ENCODE measurements at regions not wholly inside any gene's neighbourhood (a gene's known extent, or its start where the extent isn't known, plus 50 kb on each side); places are given as distances from the start of the nearest gene placed in this dataset.

- DNase-seq (ENCODE audit: extremely low read depth in 1 of 4, low spot score in 3 of 4) (no peak), ATAC-seq (no peak), FAIRE-seq (no peak)
- intact Hi-C loops (cut with micrococcal nuclease) (no loop called here), in situ Hi-C loops (cut with MboI) (no loop called here)
- Histone ChIP-seq H3K4me2 (ENCODE audit: insufficient read depth, low read length) (no peak overlapping the region), H3K4me3 (no peak overlapping the region), H3K9me1 (ENCODE audit: control insufficient read depth, insufficient read depth, low read length) (no peaks in the 10 kb centered on the region), H3K79me2 (ENCODE audit: control insufficient read depth, insufficient read depth, low read length) (no peaks in the 10 kb centered on the region), H3K4me1 (replicated peaks in 1 of 2; ENCODE audit: control insufficient read depth in 2 of 2, insufficient read depth in 2 of 2, low read length in 2 of 2) (no peaks in the 10 kb centered on the region), H2AFZ (ENCODE audit: low read depth, low read length) (no peak overlapping the region), H3K9ac (ENCODE audit: insufficient read depth in 1 of 2, low read depth in 2 of 2, low read length in 2 of 2) (no peak overlapping the region), H3K27me3 (ENCODE audit: control insufficient read depth in 2 of 2, insufficient read depth in 2 of 2, low read length in 2 of 2) (peaks cover 0 to 11% of the 10 kb centered on the region in 2 experiments; a peak in 1 of 5 replicates), H3K27ac (ENCODE audit: extremely low read depth, low read depth, low read length) (no peak overlapping the region), H4K20me1 (replicated peaks; ENCODE audit: control insufficient read depth, insufficient read depth, low read length) (no peaks in the 10 kb centered on the region), H3K9me3 (replicated peaks; ENCODE audit: control insufficient read depth, insufficient read depth, low read depth, low read length) (no peaks in the 10 kb centered on the region), H3K36me3 (ENCODE audit: control insufficient read depth, insufficient read depth, low read length) (no peaks in the 10 kb centered on the region)
- no TSS peak for BruUV-seq (replicated peaks)
- 0% methylated on average over 7 of the region's 8 CpGs for WGBS (ENCODE audit: insufficient coverage, low coverage, missing lambda C conversion rate)
- ChIA-PET POLR2A (no interaction called here), CTCF (ENCODE audit: low intra/inter-chr PET ratio) (no interaction called here)
- no peak for TF ChIP-seq CBX1 (IDR thresholded peaks at IDR 0.05; ENCODE audit: low read depth)
- no peak for TF ChIP-seq ZNF23 (CRISPR knock-in tag; IDR thresholded peaks at IDR 0.05)
- no peak for TF ChIP-seq ZNF347 (CRISPR knock-in tag; IDR thresholded peaks at IDR 0.05; ENCODE audit: low read depth)
- TF ChIP-seq ZNF224 (CRISPR knock-in tag; IDR thresholded peaks at IDR 0.05): no peak
- TF ChIP-seq PKNOX1 (IDR thresholded peaks at IDR 0.05): no peak
- TF ChIP-seq EZH2 (IDR thresholded peaks at IDR 0.05; ENCODE audit: borderline replicate concordance, low read depth, low read length): no peak
- TF ChIP-seq BCOR (IDR thresholded peaks at IDR 0.05): no peak
- TF ChIP-seq COPS2 (conservative IDR thresholded peaks at IDR 0.05): no peak
- TF ChIP-seq SIN3A (IDR thresholded peaks at IDR 0.05; ENCODE audit: borderline replicate concordance in 2 of 2, control insufficient read depth in 1 of 2, low read depth in 2 of 2, low read length in 2 of 2): no peak
- no peak for TF ChIP-seq ZNF766 (CRISPR knock-in tag; conservative IDR thresholded peaks at IDR 0.05)
- no peak for TF ChIP-seq RBM22 (IDR thresholded peaks at IDR 0.05; ENCODE audit: low read depth, low read length, poor library complexity, severe bottlenecking)
- TF ChIP-seq POLR2G (IDR thresholded peaks at IDR 0.05; ENCODE audit: low read depth, low read length): no peak
- no peak for TF ChIP-seq BCLAF1 (IDR thresholded peaks at IDR 0.05; ENCODE audit: borderline replicate concordance in 1 of 2, control insufficient read depth in 1 of 2, low read depth in 2 of 2, low read length in 1 of 2)
- no peak for TF ChIP-seq GTF2E2 (tag; IDR thresholded peaks at IDR 0.05)
- no peak for TF ChIP-seq KAT8 (IDR thresholded peaks at IDR 0.05; ENCODE audit: low read depth)
- TF ChIP-seq SMARCA5 (IDR thresholded peaks at IDR 0.05): no peak
- no peak for TF ChIP-seq LARP7 (IDR thresholded peaks at IDR 0.05)
- no peak for TF ChIP-seq GMEB1 (CRISPR knock-in tag; IDR thresholded peaks at IDR 0.05)
Measured at GRCh38 chr2:236677368-236677767, 107.7 kb downstream of the ACKR3 start.

All from K562 (cell line).